Fibroblast of the aortic adventitia (primary cell): ENCODE measurements at regions not wholly inside any gene's neighbourhood (a gene's known extent, or its start where the extent isn't known, plus 50 kb on each side); places are given as distances from the start of the nearest gene placed in this dataset.
A peak's percentile ranks its signal among the peaks of the same experiment; 100 is the strongest.
"Not testable (repeated sequence)": the region's sequence is repeated elsewhere in the genome, so short reads cannot be mapped to it uniquely, and the experiment has no call there.

ENCODE experiments used
- DNase-seq: peaks from one replicate; pipeline ENCODE4 v3.0.0-alpha.2; 2010; ENCODE audit warnings: low read depth
- H3K4me3 ChIP-seq: 2 replicates; pipeline ENCODE4 v1.5.1; 2011; ENCODE audit warnings: low read depth, mild to moderate bottlenecking, control low read depth, low read length, moderate library complexity
- CTCF ChIP-seq: IDR thresholded peaks from 2 replicates; pipeline ENCODE4 v1.5.1; 2011; ENCODE audit warnings: mild to moderate bottlenecking, low read length, control low read depth, inconsistent platforms; ENCODE audit not compliant: insufficient read depth

GRCh38 chr6:165770397-165771082, 107.5 kb upstream of the PDE10A start:
- no peak for TF ChIP-seq CTCF
- peak; percentile 38 for DNase-seq
- no peak overlapping the region for H3K4me3 ChIP-seq

GRCh38 chr6:165769884-165770283, 106.8 kb upstream of the PDE10A start:
- DNase-seq: peak; percentile 4
- TF ChIP-seq CTCF: no peak
- H3K4me3 ChIP-seq: no peak overlapping the region

GRCh38 chr6:165769401-165769800, 106.4 kb upstream of the PDE10A start:
- no peak for TF ChIP-seq CTCF
- no peak overlapping the region for H3K4me3 ChIP-seq
- peak; percentile 3 for DNase-seq

- no peak for TF ChIP-seq CTCF
- no peak overlapping the region for H3K4me3 ChIP-seq
- DNase-seq: no peak
Measured at GRCh38 chr6:165768961-165769360, 105.9 kb upstream of the PDE10A start.

- H3K4me3 ChIP-seq: no peak overlapping the region
- no peak for TF ChIP-seq CTCF
- DNase-seq: peak; percentile 51
Measured at GRCh38 chr6:165767228-165767627, 104.2 kb upstream of the PDE10A start.

GRCh38 chr6:165766457-165766856, 103.4 kb upstream of the PDE10A start:
- TF ChIP-seq CTCF: no peak
- no peak overlapping the region for H3K4me3 ChIP-seq
- peak; percentile 32 for DNase-seq

- DNase-seq: no peak
- TF ChIP-seq CTCF: no peak
Measured at GRCh38 chr6:165766026-165766425, 103.0 kb upstream of the PDE10A start.

GRCh38 chr6:165765256-165765655, 102.2 kb upstream of the PDE10A start:
- DNase-seq: not testable (repeated sequence)

More at GRCh38 chr6:165766026-165766425, 103.0 kb upstream of the PDE10A start:
- H3K4me3 ChIP-seq: no peak overlapping the region

More at GRCh38 chr6:165765256-165765655, 102.2 kb upstream of the PDE10A start:
- H3K4me3 ChIP-seq: not testable (repeated sequence)
